Neuronal stem cell (in vitro differentiated cells): ENCODE measurements at regions not wholly inside any gene's neighbourhood (a gene's known extent, or its start where the extent isn't known, plus 50 kb on each side); places are given as distances from the start of the nearest gene placed in this dataset.

Experiments
- DNase-seq: peaks from one replicate; pipeline ENCODE4 v3.0.0-alpha.2; 2013; ENCODE audit warnings: low spot score
- H2AFZ ChIP-seq: one replicate; pipeline ENCODE4 v1.6.1; 2013; ENCODE audit warnings: mild to moderate bottlenecking, low read length, inconsistent platforms
- H2AK5ac ChIP-seq: 2 replicates; pipeline ENCODE4 v1.6.1; 2013; ENCODE audit warnings: low read depth, mild to moderate bottlenecking, inconsistent platforms, low read length, moderate library complexity, mixed read lengths
- H2BK120ac ChIP-seq: 2 replicates; pipeline ENCODE4 v1.6.1; 2013; ENCODE audit warnings: low read depth, mild to moderate bottlenecking, inconsistent platforms, low read length, moderate library complexity, mixed read lengths
- H2BK12ac ChIP-seq: one replicate; pipeline ENCODE4 v1.6.1; 2013; ENCODE audit warnings: low read length, inconsistent platforms
- H2BK15ac ChIP-seq: 2 replicates; pipeline ENCODE4 v1.6.1; 2013; ENCODE audit warnings: mild to moderate bottlenecking, low read length, inconsistent platforms, mixed read lengths
- H2BK5ac ChIP-seq: one replicate; pipeline ENCODE4 v1.6.1; 2013; ENCODE audit warnings: inconsistent platforms, mild to moderate bottlenecking, low read length, moderate library complexity
- H3K14ac ChIP-seq: one replicate; pipeline ENCODE4 v1.6.1; 2013; ENCODE audit warnings: low read length, inconsistent platforms
- H3K18ac ChIP-seq: 2 replicates; pipeline ENCODE4 v1.6.1; 2013; ENCODE audit warnings: low read length, inconsistent platforms
- H3K23ac ChIP-seq: 2 replicates; pipeline ENCODE4 v1.6.1; 2013; ENCODE audit warnings: low read depth, mild to moderate bottlenecking, mixed read lengths, low read length, inconsistent platforms; ENCODE audit not compliant: poor library complexity
- H3K27ac ChIP-seq: replicated peaks from 3 replicates; pipeline ENCODE4 v1.5.1; 2013; ENCODE audit warnings: low read length, inconsistent platforms
- H3K27me3 ChIP-seq, 3 experiments: 2 replicates each; pipeline ENCODE4 v1.6.1; 2013; ENCODE audit warnings: low read length in 3 of 3, mild to moderate bottlenecking in 2 of 3, inconsistent platforms in 1 of 3, low read depth in 1 of 3, mixed read lengths in 1 of 3, moderate library complexity in 1 of 3; ENCODE audit not compliant: control insufficient read depth in 3 of 3, insufficient read depth in 3 of 3
- H3K36me3 ChIP-seq, 2 donors: replicated peaks in 1 of 2; 2 replicates each; pipeline ENCODE4 v1.6.1; 2013; ENCODE audit warnings: low read length in 2 of 2; ENCODE audit not compliant: control insufficient read depth in 2 of 2, insufficient read depth in 2 of 2
- H3K4ac ChIP-seq: 2 replicates; pipeline ENCODE4 v1.6.1; 2013; ENCODE audit warnings: inconsistent platforms, mild to moderate bottlenecking, low read length, moderate library complexity
- H3K4me1 ChIP-seq, 2 donors: 1 replicate in 1 of 2; 2 replicates in 1 of 2; pipeline ENCODE4 v1.6.1; 2013; ENCODE audit warnings: low read length in 2 of 2, low read depth in 1 of 2; ENCODE audit not compliant: control insufficient read depth in 2 of 2, insufficient read depth in 1 of 2
- H3K4me2 ChIP-seq: one replicate; pipeline ENCODE4 v1.6.1; 2013; ENCODE audit warnings: mild to moderate bottlenecking, low read length, inconsistent platforms; ENCODE audit not compliant: insufficient read depth, poor library complexity, severe bottlenecking
- H3K4me3 ChIP-seq, 2 donors: 2 replicates each; pipeline ENCODE4 v1.5.1; 2013; ENCODE audit warnings: low read length in 2 of 2, mild to moderate bottlenecking in 2 of 2, inconsistent platforms in 1 of 2, moderate library complexity in 1 of 2
- H3K79me1 ChIP-seq: one replicate; pipeline ENCODE4 v1.6.1; 2013; ENCODE audit warnings: low read depth, mild to moderate bottlenecking, inconsistent platforms, low read length, moderate library complexity
- H3K9ac ChIP-seq: one replicate; pipeline ENCODE4 v1.6.1; 2013; ENCODE audit warnings: mild to moderate bottlenecking, low read depth, low read length, inconsistent platforms; ENCODE audit not compliant: poor library complexity
- H3K9me3 ChIP-seq, 2 donors: replicated peaks in 1 of 2; 2 replicates each; pipeline versions ENCODE3 to v1.6.1; 2013; ENCODE audit warnings: low read length in 2 of 2, mild to moderate bottlenecking in 2 of 2, inconsistent platforms in 1 of 2, low read depth in 1 of 2, mixed read lengths in 1 of 2, moderate library complexity in 1 of 2; ENCODE audit not compliant: control insufficient read depth in 2 of 2, insufficient read depth in 1 of 2
- H4K8ac ChIP-seq: one replicate; pipeline ENCODE4 v1.6.1; 2013; ENCODE audit warnings: low read depth, mild to moderate bottlenecking, inconsistent platforms, low read length, moderate library complexity
- H4K91ac ChIP-seq: one replicate; pipeline ENCODE4 v1.6.1; 2013; ENCODE audit warnings: low read length, low read depth, mild to moderate bottlenecking, inconsistent platforms; ENCODE audit not compliant: poor library complexity
- WGBS, 2 donors: extraction: QIAGEN DNeasy Blood & Tissue Kit; methylation state at CpG; one replicate each; pipeline ENCODE4 v1.1.7; 2013; ENCODE audit warnings: missing lambda C conversion rate in 2 of 2, mixed read lengths in 1 of 2; ENCODE audit not compliant: insufficient read length in 2 of 2, insufficient replicate concordance in 1 of 2; ENCODE audit errors: extremely low coverage in 2 of 2; 5-methylcytosine and 5-hydroxymethylcytosine counted together

- DNase-seq: no peak
- Histone ChIP-seq H3K79me1 (no peaks in the 10 kb centered on the region), H3K18ac (no peak overlapping the region), H4K91ac (no peak overlapping the region), H3K27ac (no peak overlapping the region), H2AK5ac (no peak overlapping the region), H3K4me1 (no peaks in the 10 kb centered on the region), H2BK5ac (no peak overlapping the region), H2BK15ac (no peak overlapping the region), H4K8ac (no peak overlapping the region), H2BK12ac (no peak overlapping the region), H3K36me3 (no peaks in the 10 kb centered on the region), H3K4me3 (no peak overlapping the region), H2AFZ (no peak overlapping the region), H3K9ac (no peak overlapping the region), H3K9me3 (no peaks in the 10 kb centered on the region), H3K14ac (no peak overlapping the region), H3K23ac (no peak overlapping the region), H3K4me2 (no peak overlapping the region), H3K4ac (no peak overlapping the region), H2BK120ac (no peak overlapping the region), H3K27me3 (no peaks in the 10 kb centered on the region)
- no CpG with 5 or more reads among the region's 2 CpGs for WGBS, 2 donors
Measured at GRCh38 chr5:164763206-164763605, 1257.8 kb downstream of the MAT2B start.

DNA sequence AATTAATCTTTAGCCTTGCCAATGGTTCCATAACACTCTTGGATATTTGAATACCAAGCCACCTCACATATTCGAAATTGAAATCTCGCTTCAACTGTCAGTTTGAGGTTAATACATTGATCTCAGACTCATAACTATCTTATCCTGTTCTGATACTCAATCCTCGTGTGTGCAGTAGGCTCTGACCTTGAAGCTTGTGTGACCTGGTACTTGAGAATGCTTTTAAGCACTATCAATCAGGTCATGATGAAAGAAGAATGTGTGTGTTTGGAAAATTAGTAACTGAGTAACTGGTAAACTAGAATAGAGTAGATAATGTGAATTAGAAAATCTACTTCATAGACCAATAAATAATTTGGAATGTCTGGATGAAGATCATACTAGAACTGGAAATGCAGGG is 1266.7 kb downstream of the MAT2B start:
- H2BK120ac ChIP-seq: no peak overlapping the region
- H3K4me2 ChIP-seq: no peak overlapping the region
- H4K91ac ChIP-seq: no peak overlapping the region
- no peak overlapping the region for H2AFZ ChIP-seq
- no peak overlapping the region for H4K8ac ChIP-seq
- H3K4ac ChIP-seq: no peak overlapping the region
- H3K4me3 ChIP-seq: no peak overlapping the region
- H3K18ac ChIP-seq: no peak overlapping the region
- no peak overlapping the region for H3K14ac ChIP-seq
- no peak overlapping the region for H2BK5ac ChIP-seq
- no peaks in the 10 kb centered on the region for H3K27me3 ChIP-seq
- no peak overlapping the region for H3K23ac ChIP-seq
- DNase-seq: no peak
- H3K79me1 ChIP-seq: no peaks in the 10 kb centered on the region
- no CpG with 5 or more reads among the region's 3 CpGs for WGBS, 2 donors
- no peak overlapping the region for H3K9ac ChIP-seq
- no peaks in the 10 kb centered on the region for H3K36me3 ChIP-seq
- H2BK12ac ChIP-seq: no peak overlapping the region
- H3K27ac ChIP-seq: no peak overlapping the region
- H2BK15ac ChIP-seq: no peak overlapping the region
- H3K4me1 ChIP-seq: no peaks in the 10 kb centered on the region
- H2AK5ac ChIP-seq: no peak overlapping the region
- H3K9me3 ChIP-seq: no peaks in the 10 kb centered on the region

GRCh38 chr5:164784230-164784629 is 1278.8 kb downstream of the MAT2B start:
- no peaks in the 10 kb centered on the region for H3K27me3 ChIP-seq
- no peak overlapping the region for H3K23ac ChIP-seq
- WGBS, 2 donors: no CpG with 5 or more reads among the region's 3 CpGs
- no peaks in the 10 kb centered on the region for H3K4me1 ChIP-seq
- no peak overlapping the region for H3K27ac ChIP-seq
- no peak overlapping the region for H2AFZ ChIP-seq
- no peak overlapping the region for H3K4me2 ChIP-seq
- no peak overlapping the region for H2BK12ac ChIP-seq
- no peak for DNase-seq
- no peak overlapping the region for H2BK5ac ChIP-seq
- no peaks in the 10 kb centered on the region for H3K9me3 ChIP-seq
- H3K9ac ChIP-seq: no peak overlapping the region
- H4K8ac ChIP-seq: no peak overlapping the region
- no peaks in the 10 kb centered on the region for H3K79me1 ChIP-seq
- H3K18ac ChIP-seq: no peak overlapping the region
- H2AK5ac ChIP-seq: no peak overlapping the region
- H3K36me3 ChIP-seq: no peaks in the 10 kb centered on the region
- no peak overlapping the region for H4K91ac ChIP-seq
- H2BK15ac ChIP-seq: no peak overlapping the region
- H3K14ac ChIP-seq: no peak overlapping the region
- H3K4me3 ChIP-seq: no peak overlapping the region
- H3K4ac ChIP-seq: no peak overlapping the region
- H2BK120ac ChIP-seq: no peak overlapping the region

DNA sequence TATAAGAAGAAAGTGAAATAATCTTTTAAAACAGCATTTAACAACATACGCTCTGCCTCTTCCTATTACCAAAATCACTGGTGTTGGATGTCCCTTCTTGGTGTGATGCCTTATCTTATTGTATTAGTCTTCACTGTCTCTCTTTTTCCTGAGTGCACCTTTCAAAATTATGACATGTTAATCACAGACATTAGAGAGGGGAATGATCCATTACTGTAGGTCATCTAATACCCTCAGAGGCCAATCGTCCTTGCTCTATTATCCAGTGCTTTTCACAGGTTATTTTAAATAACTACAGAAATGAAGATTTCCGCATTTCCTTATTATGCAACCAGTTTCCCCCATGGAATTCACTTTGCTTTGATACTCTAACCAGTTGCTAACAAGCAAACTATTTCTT is 1292.7 kb downstream of the MAT2B start:
- H3K36me3 ChIP-seq: no peaks in the 10 kb centered on the region
- H2AFZ ChIP-seq: no peak overlapping the region
- H3K27me3 ChIP-seq: no peaks in the 10 kb centered on the region
- H3K4ac ChIP-seq: no peak overlapping the region
- no peak overlapping the region for H3K9ac ChIP-seq
- H4K8ac ChIP-seq: no peak overlapping the region
- no peaks in the 10 kb centered on the region for H3K79me1 ChIP-seq
- peaks cover 6 to 9% of the 10 kb centered on the region in 2 donors for H3K9me3 ChIP-seq
- no peak overlapping the region for H2BK15ac ChIP-seq
- no peak overlapping the region for H2BK120ac ChIP-seq
- H2BK12ac ChIP-seq: no peak overlapping the region
- H3K4me3 ChIP-seq: no peak overlapping the region
- no peak for DNase-seq
- H3K23ac ChIP-seq: no peak overlapping the region
- H3K14ac ChIP-seq: no peak overlapping the region
- no peak overlapping the region for H3K18ac ChIP-seq
- H3K4me1 ChIP-seq: no peaks in the 10 kb centered on the region
- no CpG with 5 or more reads among the region's 3 CpGs for WGBS, 2 donors
- H2BK5ac ChIP-seq: no peak overlapping the region
- no peak overlapping the region for H2AK5ac ChIP-seq
- no peak overlapping the region for H3K27ac ChIP-seq
- no peak overlapping the region for H4K91ac ChIP-seq
- H3K4me2 ChIP-seq: no peak overlapping the region
